Thymus (tissue), 11 donors: ENCODE measurements at regions not wholly inside any gene's neighbourhood (a gene's known extent, or its start where the extent isn't known, plus 50 kb on each side); places are given as distances from the start of the nearest gene placed in this dataset.
"Not testable (repeated sequence)": the region's sequence is repeated elsewhere in the genome, so short reads cannot be mapped to it uniquely, and the experiment has no call there.

ENCODE experiments used
- DNase-seq, 9 donors: peaks; one replicate each; pipeline ENCODE4 v3.0.0-alpha.2; 2013; ENCODE audit warnings: low spot score in 9 of 9, low read depth in 6 of 9, missing footprints in 1 of 9
- H3K27ac ChIP-seq, 2 donors: one replicate each; pipeline ENCODE4 v1.5.1; 2013; ENCODE audit warnings: control low read depth in 1 of 2, low read depth in 1 of 2, low read length in 1 of 2, mild to moderate bottlenecking in 1 of 2, moderate library complexity in 1 of 2
- H3K27me3 ChIP-seq, 2 donors: one replicate each; pipeline ENCODE4 v1.5.1; 2013; ENCODE audit warnings: low read length in 1 of 2; ENCODE audit not compliant: control insufficient read depth in 2 of 2, insufficient read depth in 1 of 2
- H3K36me3 ChIP-seq, 2 donors: one replicate each; pipeline ENCODE4 v1.5.1; 2013; ENCODE audit warnings: low read length in 1 of 2, mild to moderate bottlenecking in 1 of 2, moderate library complexity in 1 of 2; ENCODE audit not compliant: control insufficient read depth in 2 of 2, insufficient read depth in 2 of 2
- H3K4me1 ChIP-seq, 2 donors: one replicate each; pipeline ENCODE4 v1.5.1; 2013; ENCODE audit warnings: low read length in 2 of 2; ENCODE audit not compliant: control insufficient read depth in 2 of 2, insufficient read depth in 2 of 2
- H3K4me3 ChIP-seq, 2 donors: one replicate each; pipeline ENCODE4 v1.5.1; 2013; ENCODE audit warnings: low read length in 2 of 2, control low read depth in 1 of 2, mild to moderate bottlenecking in 1 of 2
- H3K9me3 ChIP-seq, 2 donors: one replicate each; pipeline ENCODE4 v1.5.1; 2013; ENCODE audit warnings: low read length in 1 of 2, mild to moderate bottlenecking in 1 of 2; ENCODE audit not compliant: control insufficient read depth in 2 of 2, insufficient read depth in 1 of 2
- WGBS: extraction: QIAGEN DNeasy Blood & Tissue Kit; methylation state at CpG from one replicate; pipeline ENCODE4 v1.1.7; 2013; 5-methylcytosine and 5-hydroxymethylcytosine counted together
- donor health status: healthy.

GRCh38 chr3:40745381-40746106 lies 220.8 kb downstream of the ZNF621 start:
- Histone ChIP-seq H3K4me1 (peaks cover 0 to 4% of the 10 kb centered on the region in 2 donors), H3K4me3 (no peak overlapping the region), H3K27me3 (no peaks in the 10 kb centered on the region), H3K36me3 (no peaks in the 10 kb centered on the region), H3K27ac (no peak overlapping the region), H3K9me3 (no peaks in the 10 kb centered on the region)
- DNase-seq = no peak
- WGBS = 94% methylated on average over 2 of the region's 2 CpGs

GRCh38 chr3:40751666-40752065 lies 226.9 kb downstream of the ZNF621 start:
- 95% methylated on average over 1 of the region's 1 CpG for WGBS
- H3K27ac ChIP-seq = no peak overlapping the region

GRCh38 chr3:40752492-40752891 lies 227.7 kb downstream of the ZNF621 start:
- Histone ChIP-seq H3K9me3 (no peaks in the 10 kb centered on the region), H3K4me1 (no peaks in the 10 kb centered on the region), H3K27ac (no peak overlapping the region), H3K36me3 (no peaks in the 10 kb centered on the region), H3K27me3 (no peaks in the 10 kb centered on the region), H3K4me3 (no peak overlapping the region)
- no peak for DNase-seq
- 97% methylated on average over 3 of the region's 3 CpGs for WGBS

More at GRCh38 chr3:40751666-40752065, 226.9 kb downstream of the ZNF621 start:
- Histone ChIP-seq H3K27me3 (no peaks in the 10 kb centered on the region), H3K36me3 (no peaks in the 10 kb centered on the region), H3K9me3 (no peaks in the 10 kb centered on the region), H3K4me3 (no peak overlapping the region), H3K4me1 (no peaks in the 10 kb centered on the region)
- DNase-seq = no peak

- Histone ChIP-seq H3K4me1 (no peaks in the 10 kb centered on the region), H3K4me3 (no peak overlapping the region), H3K27ac (no peak overlapping the region), H3K36me3 (no peaks in the 10 kb centered on the region), H3K27me3 (no peaks in the 10 kb centered on the region), H3K9me3 (no peaks in the 10 kb centered on the region)
- no peak for DNase-seq
Observed at GRCh38 chr3:40753291-40753770, 228.6 kb downstream of the ZNF621 start.

GRCh38 chr3:40753951-40754350 lies 229.2 kb downstream of the ZNF621 start:
- H3K27me3 ChIP-seq = no peaks in the 10 kb centered on the region
- no peaks in the 10 kb centered on the region for H3K36me3 ChIP-seq
- H3K4me1 ChIP-seq = no peaks in the 10 kb centered on the region
- H3K9me3 ChIP-seq = no peaks in the 10 kb centered on the region
- WGBS = 91% methylated on average over 3 of the region's 3 CpGs
- no peak overlapping the region for H3K4me3 ChIP-seq
- no peak overlapping the region for H3K27ac ChIP-seq
- DNase-seq = no peak

- Histone ChIP-seq H3K4me3 (no peak overlapping the region), H3K36me3 (no peaks in the 10 kb centered on the region), H3K9me3 (no peaks in the 10 kb centered on the region), H3K27ac (no peak overlapping the region), H3K27me3 (no peaks in the 10 kb centered on the region), H3K4me1 (no peaks in the 10 kb centered on the region)
- WGBS = 89% methylated on average over 2 of the region's 2 CpGs
- DNase-seq = no peak
Observed at GRCh38 chr3:40754994-40755393, 230.2 kb downstream of the ZNF621 start.

- H3K4me1 ChIP-seq = no peaks in the 10 kb centered on the region
- no peaks in the 10 kb centered on the region for H3K9me3 ChIP-seq
- no peak for DNase-seq
- 96% methylated on average over 1 of the region's 1 CpG for WGBS
- H3K4me3 ChIP-seq = no peak overlapping the region
- H3K27me3 ChIP-seq = no peaks in the 10 kb centered on the region
- no peaks in the 10 kb centered on the region for H3K36me3 ChIP-seq
- no peak overlapping the region for H3K27ac ChIP-seq
Observed at GRCh38 chr3:40756500-40756899, 231.7 kb downstream of the ZNF621 start.

GRCh38 chr3:40762771-40763170 lies 238.0 kb downstream of the ZNF621 start:
- H3K36me3 ChIP-seq = not testable (repeated sequence)

GRCh38 chr3:40763807-40764206 lies 239.0 kb downstream of the ZNF621 start:
- 94% methylated on average over 4 of the region's 4 CpGs for WGBS
- Histone ChIP-seq H3K27ac (no peak overlapping the region), H3K27me3 (no peaks in the 10 kb centered on the region), H3K4me3 (no peak overlapping the region), H3K9me3 (no peaks in the 10 kb centered on the region), H3K36me3 (no peaks in the 10 kb centered on the region), H3K4me1 (no peaks in the 10 kb centered on the region)
- no peak for DNase-seq

More at GRCh38 chr3:40762771-40763170, 238.0 kb downstream of the ZNF621 start:
- WGBS = 16% methylated on average over 1 of the region's 1 CpG
- not testable (repeated sequence) for H3K9me3 ChIP-seq, H3K4me1 ChIP-seq, H3K4me3 ChIP-seq, DNase-seq, H3K27me3 ChIP-seq, H3K27ac ChIP-seq
